GM23248 (cell line): ENCODE measurements at regions not wholly inside any gene's neighbourhood (a gene's known extent, or its start where the extent isn't known, plus 50 kb on each side); places are given as distances from the start of the nearest gene placed in this dataset.

ENCODE experiments used
- EZH2 ChIP-seq: fragments of 200-600 bp; sonication (generic); IDR thresholded peaks from 2 replicates; pipeline ENCODE4 v1.6.1; 2018; ENCODE audit warnings: antibody characterized with exemption, mild to moderate bottlenecking; ENCODE audit not compliant: insufficient read depth, poor library complexity, severe bottlenecking
- EZH2phosphoT487 ChIP-seq: fragments of 200-600 bp; sonication (generic); IDR thresholded peaks from 2 replicates; pipeline ENCODE4 v1.6.1; 2018; ENCODE audit warnings: antibody characterized with exemption, moderate library complexity, mild to moderate bottlenecking, low read depth; ENCODE audit not compliant: insufficient read depth

DNA sequence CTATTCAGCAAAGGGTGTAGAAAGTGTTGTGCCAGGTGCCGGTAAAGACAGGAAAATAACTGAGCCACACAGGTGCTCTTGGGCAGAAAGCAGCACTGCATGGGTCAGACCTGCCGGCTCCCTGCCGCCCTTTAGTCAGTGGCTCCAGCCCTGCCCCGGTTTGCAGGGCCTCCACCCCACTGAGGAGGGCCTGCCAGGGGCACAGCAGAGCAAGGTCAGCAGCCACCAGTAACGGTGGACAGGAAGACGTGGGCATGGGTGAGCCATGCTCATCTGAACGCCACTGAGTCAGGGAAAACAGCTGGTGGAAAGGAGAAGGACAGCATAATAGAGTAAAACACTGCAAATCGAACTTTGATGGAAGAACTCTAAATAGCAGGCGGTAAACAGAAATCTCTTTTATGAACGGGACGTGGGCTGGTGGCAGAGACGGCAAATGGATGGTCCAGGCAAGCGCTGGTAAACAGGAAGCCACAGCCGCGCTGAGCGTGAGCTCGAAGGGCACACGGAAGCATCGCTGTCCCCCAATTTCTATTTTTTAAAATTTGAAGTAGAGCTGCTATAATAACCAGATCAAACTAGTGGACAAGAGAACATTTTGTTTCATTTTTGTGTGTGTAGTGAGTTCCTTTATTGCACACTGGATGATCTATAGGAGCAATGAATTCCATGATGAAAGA, 141.8 kb upstream of the ALKAL2 start:
- TF ChIP-seq EZH2 (no peak), EZH2phosphoT487 (no peak)
